Epithelial cell of esophagus (primary cell): ENCODE measurements at regions not wholly inside any gene's neighbourhood (a gene's known extent, or its start where the extent isn't known, plus 50 kb on each side); places are given as distances from the start of the nearest gene placed in this dataset.

Experiments used
- DNase-seq: peaks from one replicate; pipeline ENCODE4 v3.0.0; 2010; ENCODE audit warnings: low read depth
- H3K4me3 ChIP-seq: 2 replicates; pipeline ENCODE4 v1.5.1; 2011; ENCODE audit warnings: mild to moderate bottlenecking, low read length, control low read depth
- CTCF ChIP-seq: IDR thresholded peaks from 2 replicates; pipeline ENCODE4 v1.5.1; 2011; ENCODE audit warnings: low read depth, mild to moderate bottlenecking, low read length, control low read depth, inconsistent platforms; ENCODE audit not compliant: insufficient read depth; ENCODE audit errors: missing control alignments

GRCh38 chr3:81033185-81033584 is 728.3 kb downstream of the GBE1 start:
- no peak for TF ChIP-seq CTCF
- DNase-seq: no peak
- no peak overlapping the region for H3K4me3 ChIP-seq

GRCh38 chr3:81029861-81030260 is 731.6 kb downstream of the GBE1 start:
- no peak for TF ChIP-seq CTCF
- no peak for DNase-seq
- no peak overlapping the region for H3K4me3 ChIP-seq

GRCh38 chr3:81027344-81027743 is 734.1 kb downstream of the GBE1 start:
- no peak overlapping the region for H3K4me3 ChIP-seq
- TF ChIP-seq CTCF: no peak
- DNase-seq: no peak

- no peak overlapping the region for H3K4me3 ChIP-seq
- no peak for TF ChIP-seq CTCF
- no peak for DNase-seq
These were observed 736.9 kb downstream of the GBE1 start for GRCh38 chr3:81024560-81024959.

- no peak for DNase-seq
- H3K4me3 ChIP-seq: no peak overlapping the region
- TF ChIP-seq CTCF: no peak
These were observed 739.1 kb downstream of the GBE1 start for GRCh38 chr3:81022339-81022738.

GRCh38 chr3:81013360-81013759 is 748.1 kb downstream of the GBE1 start:
- no peak for TF ChIP-seq CTCF
- no peak for DNase-seq
- H3K4me3 ChIP-seq: no peak overlapping the region

- H3K4me3 ChIP-seq: no peak overlapping the region
- TF ChIP-seq CTCF: no peak
- DNase-seq: peak; percentile 1
These were observed 755.5 kb downstream of the GBE1 start for GRCh38 chr3:81005992-81006391.
